ENCODE measurements at regions not wholly inside any gene's neighbourhood (a gene's known extent, or its start where the extent isn't known, plus 50 kb on each side); places are given as distances from the start of the nearest gene placed in this dataset.

GRCh38 chr7:125382401-125382800 lies 452.8 kb upstream of the POT1 start:
- H3K27ac ChIP-seq, result no peak overlapping the region
- DNase-seq, result no peak
- H3K4me3 ChIP-seq, result no peak overlapping the region
- peaks cover 0 to 10% (median 0%) of the 10 kb centered on the region in 3 donors for H3K9me3 ChIP-seq
- H3K36me3 ChIP-seq, result no peaks in the 10 kb centered on the region
- H3K4me1 ChIP-seq, result no peaks in the 10 kb centered on the region
- no peaks in the 10 kb centered on the region for H3K27me3 ChIP-seq
- intact Hi-C loops (cut with DNase I; ENCODE audit: low total_unique reads), result no loop called here
- no peak for TF ChIP-seq CTCF (IDR thresholded peaks at IDR 0.05)

DNA sequence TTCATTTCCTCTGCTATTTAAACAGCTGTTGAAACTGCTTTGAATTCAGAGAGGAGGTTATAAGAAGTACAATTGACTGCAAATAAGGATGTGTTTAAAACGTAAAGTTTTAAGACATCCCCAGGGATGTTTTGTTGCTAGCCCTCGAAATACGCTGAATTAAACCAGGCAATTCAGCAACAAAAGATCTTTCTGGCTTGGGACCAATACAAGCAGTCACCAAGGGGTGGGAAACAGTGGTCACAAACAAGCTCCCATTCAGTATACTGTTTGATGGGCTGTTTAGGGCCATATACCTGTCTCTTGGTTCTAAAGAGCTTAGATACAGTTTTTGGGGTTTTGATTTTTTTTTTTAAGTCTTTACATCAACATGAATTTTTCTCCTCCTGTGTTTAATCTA lies 446.3 kb upstream of the POT1 start:
- H3K36me3 ChIP-seq, result no peaks in the 10 kb centered on the region
- H3K27ac ChIP-seq, result no peak overlapping the region
- intact Hi-C loops (cut with DNase I; ENCODE audit: low total_unique reads), result no loop called here
- no peak overlapping the region for H3K4me3 ChIP-seq
- no peak for TF ChIP-seq CTCF (IDR thresholded peaks at IDR 0.05)
- DNase-seq, result no peak
- no peaks in the 10 kb centered on the region for H3K27me3 ChIP-seq
- H3K9me3 ChIP-seq, result no peaks in the 10 kb centered on the region
- no peaks in the 10 kb centered on the region for H3K4me1 ChIP-seq

- TF ChIP-seq CTCF (IDR thresholded peaks at IDR 0.05), result no peak
- Histone ChIP-seq H3K27ac (no peak overlapping the region), H3K9me3 (no peaks in the 10 kb centered on the region), H3K36me3 (no peaks in the 10 kb centered on the region), H3K27me3 (no peaks in the 10 kb centered on the region), H3K4me3 (no peak overlapping the region), H3K4me1 (no peaks in the 10 kb centered on the region)
- DNase-seq, result no peak
- intact Hi-C loops (cut with DNase I; ENCODE audit: low total_unique reads), result no loop called here
These were observed 440.9 kb upstream of the POT1 start for GRCh38 chr7:125370502-125370901.

GRCh38 chr7:125363873-125364272 lies 434.2 kb upstream of the POT1 start:
- Histone ChIP-seq H3K4me3 (no peak overlapping the region), H3K27ac (no peak overlapping the region), H3K27me3 (no peaks in the 10 kb centered on the region), H3K36me3 (no peaks in the 10 kb centered on the region), H3K4me1 (peaks cover 0 to 14% (median 0%) of the 10 kb centered on the region in 4 donors), H3K9me3 (no peaks in the 10 kb centered on the region)
- TF ChIP-seq CTCF (IDR thresholded peaks at IDR 0.05), result no peak
- DNase-seq, result no peak
- intact Hi-C loops (cut with DNase I; ENCODE audit: low total_unique reads), result no loop called here

GRCh38 chr7:125358551-125359167 lies 429.0 kb upstream of the POT1 start:
- intact Hi-C loops (cut with DNase I; ENCODE audit: low total_unique reads), result no loop called here
- H3K4me1 ChIP-seq, result no peaks in the 10 kb centered on the region
- no peak for TF ChIP-seq CTCF (IDR thresholded peaks at IDR 0.05)
- no peaks in the 10 kb centered on the region for H3K9me3 ChIP-seq
- no peaks in the 10 kb centered on the region for H3K27me3 ChIP-seq
- no peak overlapping the region for H3K27ac ChIP-seq
- DNase-seq, result no peak
- H3K36me3 ChIP-seq, result no peaks in the 10 kb centered on the region
- H3K4me3 ChIP-seq, result no peak overlapping the region
